GM12892 (cell line): ENCODE measurements at regions not wholly inside any gene's neighbourhood (a gene's known extent, or its start where the extent isn't known, plus 50 kb on each side); places are given as distances from the start of the nearest gene placed in this dataset.

Experiments used
- DNase-seq: peaks from one replicate; pipeline ENCODE4 v3.0.0; 2011; ENCODE audit not compliant: insufficient read length
- FAIRE-seq: peaks from 2 replicates; lab custom pipeline; 2011; peaks lifted over from hg19 to GRCh38; lab: Jason Lieb, UNC
- POLR2A ChIP-seq: IDR thresholded peaks from 2 replicates; pipeline ENCODE4 v1.6.1; 2011; ENCODE audit warnings: low read depth, low read length, control low read depth
- POLR2AphosphoS5 ChIP-seq: IDR thresholded peaks from 2 replicates; pipeline ENCODE4 v1.6.1; 2011; ENCODE audit warnings: low read depth, low read length, control low read depth
- TAF1 ChIP-seq: IDR thresholded peaks from 2 replicates; pipeline ENCODE4 v1.6.1; 2011; ENCODE audit warnings: low read depth, mild to moderate bottlenecking, control low read depth, low read length, borderline replicate concordance

DNA sequence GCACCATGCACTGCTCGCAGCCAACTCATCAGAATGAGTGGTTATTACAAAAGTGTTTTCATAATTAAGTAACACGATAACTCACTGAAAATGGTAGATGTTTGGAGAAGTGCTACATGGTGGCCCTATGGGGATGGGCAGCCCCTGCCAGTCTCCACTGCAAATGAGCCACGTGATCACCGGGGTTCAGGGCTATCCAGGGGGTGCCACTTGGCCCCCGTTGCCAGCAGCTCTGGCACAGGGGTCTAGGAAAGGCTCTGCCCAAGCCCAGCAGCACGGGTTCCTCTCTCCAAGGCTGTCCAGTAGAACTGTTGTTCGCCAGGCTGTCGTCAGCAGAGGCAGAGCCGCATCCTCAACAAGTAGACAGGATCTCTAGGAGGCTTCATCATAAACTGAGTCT is 382.1 kb upstream of the B3GAT1 start:
- TF ChIP-seq TAF1 (no peak), POLR2A (no peak), POLR2AphosphoS5 (no peak)
- no peak for DNase-seq

GRCh38 chr11:134792677-134793076 is 380.6 kb upstream of the B3GAT1 start:
- FAIRE-seq: no peak
- no peak for TF ChIP-seq POLR2A
- no peak for TF ChIP-seq POLR2AphosphoS5
- no peak for TF ChIP-seq TAF1

More for the DNA sequence above, 382.1 kb upstream of the B3GAT1 start:
- no peak for FAIRE-seq

DNA sequence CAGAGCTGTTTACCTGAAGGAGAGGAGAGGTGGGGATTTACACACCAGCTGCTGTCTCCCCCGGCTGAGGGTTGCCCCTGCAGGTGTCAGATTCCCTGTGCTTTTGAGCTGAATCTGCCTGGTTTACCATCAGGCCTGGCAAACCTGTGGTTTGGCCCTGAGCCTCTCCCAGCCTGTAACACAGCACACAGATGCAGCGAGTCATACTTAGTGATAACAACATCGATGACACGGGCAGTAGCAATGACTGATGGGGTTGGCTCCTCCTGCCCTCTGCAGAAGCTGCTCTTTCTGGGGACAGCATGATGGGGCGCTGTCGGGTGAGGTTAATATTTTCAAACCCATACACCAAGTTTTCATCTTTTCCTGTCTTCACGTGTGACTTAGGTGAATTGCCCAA is 380.0 kb upstream of the B3GAT1 start:
- DNase-seq (no peak), FAIRE-seq (no peak)
- TF ChIP-seq POLR2AphosphoS5: no peak

More at GRCh38 chr11:134792677-134793076, 380.6 kb upstream of the B3GAT1 start:
- DNase-seq: no peak

- FAIRE-seq: no peak
- TF ChIP-seq TAF1 (no peak), POLR2AphosphoS5 (no peak), POLR2A (no peak)
- no peak for DNase-seq
Measured at GRCh38 chr11:134791102-134791501, 379.1 kb upstream of the B3GAT1 start.

DNA sequence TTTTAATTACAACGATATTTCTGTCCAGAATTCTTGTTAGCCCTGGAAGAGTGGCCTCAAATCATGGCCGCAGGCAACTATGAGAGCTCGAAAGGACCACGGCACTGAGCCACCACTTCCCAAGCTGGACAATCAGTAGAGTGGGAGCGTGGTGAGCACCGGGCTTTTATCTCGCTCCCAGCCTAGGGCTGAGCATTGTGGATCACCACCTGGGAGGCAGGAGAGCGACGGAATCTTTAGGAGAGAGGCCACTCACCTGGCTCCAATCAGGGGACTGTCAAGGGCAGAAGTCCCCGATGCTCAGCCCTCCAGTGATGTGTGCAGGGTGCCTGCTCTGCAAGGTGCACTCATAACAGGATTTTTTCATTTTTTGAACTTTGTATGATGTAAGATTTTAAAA is 377.1 kb upstream of the B3GAT1 start:
- DNase-seq (no peak), FAIRE-seq (no peak)
- TF ChIP-seq POLR2A (no peak), TAF1 (no peak), POLR2AphosphoS5 (no peak)

DNA sequence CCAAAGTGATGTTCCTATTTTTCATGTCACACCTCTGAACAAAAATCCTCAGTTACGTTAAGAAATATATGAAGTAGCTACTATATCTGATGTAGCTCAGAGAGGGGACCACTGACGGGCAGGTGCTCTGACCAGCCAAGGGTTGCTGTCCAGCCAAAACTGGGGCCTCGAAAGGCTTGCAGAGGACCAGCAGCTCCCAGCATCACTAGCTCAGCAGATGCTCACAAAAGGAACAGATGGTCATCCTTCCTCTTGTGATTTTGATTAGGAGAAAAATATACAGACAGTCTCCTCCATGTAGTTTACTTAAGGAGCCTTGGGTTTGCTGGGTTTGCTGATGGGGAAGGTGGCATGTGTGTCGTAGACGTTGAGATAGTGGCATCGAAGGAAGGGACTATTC is 374.6 kb upstream of the B3GAT1 start:
- no peak for DNase-seq
- FAIRE-seq: no peak
- TF ChIP-seq TAF1: no peak
- TF ChIP-seq POLR2A: no peak
- TF ChIP-seq POLR2AphosphoS5: no peak

DNA sequence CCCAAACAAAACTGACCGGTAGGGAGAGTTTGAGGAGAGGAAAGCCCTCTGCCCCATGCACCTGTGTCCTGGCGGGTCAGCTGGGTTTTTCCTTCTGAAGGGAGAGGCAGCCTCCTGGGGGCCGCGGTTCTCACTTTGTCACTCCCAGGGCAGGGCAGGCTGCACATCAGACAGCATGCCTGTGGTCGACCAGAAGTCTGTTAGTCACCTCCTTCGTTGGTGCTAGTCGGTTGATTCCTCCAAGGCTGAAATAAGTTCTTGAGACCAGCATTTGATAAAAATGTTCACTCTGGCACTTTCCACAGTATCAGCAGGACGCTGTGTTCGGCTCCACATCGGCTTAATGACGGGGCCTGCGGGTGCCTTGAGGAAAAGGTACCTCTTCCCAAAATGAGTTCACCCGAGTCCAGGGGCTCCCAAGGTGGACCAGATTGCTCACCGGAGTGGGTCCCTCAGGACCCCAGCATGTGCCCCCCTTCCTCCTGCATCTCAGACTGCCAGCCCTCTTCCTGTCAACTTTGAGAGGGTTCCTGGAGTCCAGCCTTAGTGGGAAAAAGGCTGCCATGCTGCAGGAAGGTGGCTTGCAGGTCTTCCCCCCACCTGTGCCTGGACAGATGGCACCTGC is 373.7 kb upstream of the B3GAT1 start:
- DNase-seq (no peak), FAIRE-seq (no peak)
- TF ChIP-seq POLR2A (no peak), POLR2AphosphoS5 (no peak), TAF1 (no peak)

DNA sequence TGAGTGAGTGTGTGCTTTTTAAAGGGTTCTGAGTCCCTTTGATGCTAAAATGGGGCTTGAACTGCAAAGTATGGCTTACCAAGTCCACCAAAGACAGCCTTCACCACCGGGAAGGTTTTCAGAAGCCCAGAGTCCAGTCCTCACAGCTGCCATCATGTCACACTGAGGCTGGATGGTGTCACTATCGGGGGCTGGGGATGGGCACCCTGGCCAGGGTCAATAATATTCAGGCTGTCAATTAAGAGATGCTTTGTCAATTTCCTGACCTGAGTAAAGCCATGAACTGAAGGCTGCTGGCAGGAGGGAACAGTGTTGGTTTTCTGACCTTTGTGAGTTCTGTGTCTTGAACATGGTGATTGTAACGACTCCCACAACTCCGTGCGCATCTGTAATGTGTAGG is 373.0 kb upstream of the B3GAT1 start:
- TF ChIP-seq POLR2A (no peak), POLR2AphosphoS5 (no peak), TAF1 (no peak)
- FAIRE-seq: no peak
- no peak for DNase-seq

DNA sequence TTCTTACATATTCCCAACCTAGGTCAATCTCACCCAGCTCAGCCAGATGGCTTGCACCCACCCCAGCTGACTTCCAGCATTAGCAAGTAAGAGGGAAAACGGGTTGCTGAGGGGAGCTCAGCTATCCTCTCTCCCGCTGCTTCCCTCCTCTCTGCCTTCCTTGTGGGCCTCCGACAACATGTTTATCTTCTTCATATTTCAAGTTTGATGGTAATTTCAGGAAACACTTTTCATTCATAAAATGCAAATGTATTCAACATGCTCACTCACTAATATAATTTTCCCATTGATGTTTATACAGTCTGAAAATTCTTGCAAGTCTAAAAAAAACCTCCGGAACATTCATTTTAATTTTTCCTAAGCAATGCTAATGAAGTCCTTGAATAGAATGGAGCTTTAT is 372.5 kb upstream of the B3GAT1 start:
- FAIRE-seq (no peak), DNase-seq (no peak)
- TF ChIP-seq POLR2AphosphoS5: no peak
- TF ChIP-seq TAF1: no peak
- no peak for TF ChIP-seq POLR2A

DNA sequence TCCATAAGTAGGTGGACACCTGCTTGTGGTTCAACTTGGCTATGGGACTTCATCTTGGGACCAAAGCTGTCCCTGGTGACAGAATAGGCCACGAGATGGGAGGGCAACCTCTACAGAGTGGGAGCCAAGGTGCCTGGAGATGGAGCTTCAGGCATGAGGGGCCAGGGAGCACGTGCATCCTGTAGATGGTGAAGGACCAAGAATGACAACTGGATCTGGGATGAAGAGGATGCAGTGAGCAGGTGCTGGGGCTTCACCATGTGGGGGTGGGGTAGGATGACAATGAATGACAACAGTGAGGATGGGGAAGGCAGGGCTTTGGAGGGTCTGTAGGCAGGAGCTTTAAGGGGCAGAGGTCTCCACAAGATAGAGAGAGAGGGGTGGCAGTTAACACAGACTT is 372.0 kb upstream of the B3GAT1 start:
- TF ChIP-seq TAF1 (no peak), POLR2AphosphoS5 (no peak), POLR2A (no peak)
- DNase-seq: no peak
- no peak for FAIRE-seq

DNA sequence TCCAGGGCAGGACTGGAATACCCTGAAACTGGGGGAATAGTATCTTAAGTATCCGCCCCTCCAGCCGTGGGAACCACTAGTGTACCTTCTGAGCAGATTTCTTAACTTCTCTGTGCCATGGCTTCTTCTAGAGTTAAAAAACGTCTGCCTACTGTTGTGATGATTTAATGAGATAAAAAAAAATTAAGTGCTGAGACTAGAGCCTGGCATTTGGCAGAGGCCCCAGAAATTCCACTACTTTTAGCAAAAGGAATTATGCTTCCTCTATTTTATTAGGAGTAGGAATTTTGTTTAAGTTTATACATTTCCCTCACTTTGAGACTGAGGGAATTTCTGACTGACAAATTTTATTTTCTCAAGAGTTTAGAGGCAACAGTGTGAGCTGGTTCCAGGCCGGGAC is 371.2 kb upstream of the B3GAT1 start:
- FAIRE-seq (no peak), DNase-seq (no peak)
- TF ChIP-seq POLR2AphosphoS5 (no peak), TAF1 (no peak), POLR2A (no peak)

DNA sequence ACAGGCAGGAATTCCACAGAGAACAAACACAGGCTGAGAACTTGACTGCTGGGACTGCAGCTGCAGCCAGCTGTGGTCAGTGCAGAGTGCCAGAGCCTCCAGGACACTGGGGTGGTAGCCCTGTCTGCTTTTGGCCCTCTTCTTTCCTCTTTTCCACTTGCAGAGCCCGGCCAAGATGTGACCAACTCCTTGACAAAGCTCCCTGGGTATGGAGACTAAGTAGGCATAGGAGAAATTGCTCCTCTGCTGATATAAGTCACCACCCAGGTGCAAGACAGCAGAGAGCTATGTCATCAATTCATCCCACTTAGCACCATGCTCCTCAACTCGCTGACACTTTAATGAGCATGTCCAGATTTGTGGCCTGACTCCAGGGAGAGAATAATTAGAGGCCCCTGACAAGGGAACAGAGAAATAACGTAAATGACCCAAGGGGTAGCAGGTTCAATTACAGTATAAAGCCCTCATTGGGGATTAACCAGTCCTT is 369.4 kb upstream of the B3GAT1 start:
- TF ChIP-seq TAF1 (no peak), POLR2AphosphoS5 (no peak), POLR2A (no peak)
- FAIRE-seq (no peak), DNase-seq (no peak)
